ENCODE measurements at regions not wholly inside any gene's neighbourhood (a gene's known extent, or its start where the extent isn't known, plus 50 kb on each side); places are given as distances from the start of the nearest gene placed in this dataset.
A peak's percentile ranks its signal among the peaks of the same experiment; 100 is the strongest.
"Not testable (repeated sequence)": the region's sequence is repeated elsewhere in the genome, so short reads cannot be mapped to it uniquely, and the experiment has no call there.

- no peak for DNase-seq
Measured at GRCh38 chr5:21013237-21013636, 1025.2 kb upstream of the CDH18 start.

- DNase-seq = no peak
Measured at GRCh38 chr5:21007781-21008180, 1019.8 kb upstream of the CDH18 start.

GRCh38 chr5:20988933-20989332 lies 1000.9 kb upstream of the CDH18 start:
- DNase-seq = not testable (repeated sequence)

- no peak for DNase-seq
Measured at GRCh38 chr5:20985754-20986153, 997.8 kb upstream of the CDH18 start.

- no peak for DNase-seq
Measured at GRCh38 chr5:20974426-20974825, 986.4 kb upstream of the CDH18 start.

DNA sequence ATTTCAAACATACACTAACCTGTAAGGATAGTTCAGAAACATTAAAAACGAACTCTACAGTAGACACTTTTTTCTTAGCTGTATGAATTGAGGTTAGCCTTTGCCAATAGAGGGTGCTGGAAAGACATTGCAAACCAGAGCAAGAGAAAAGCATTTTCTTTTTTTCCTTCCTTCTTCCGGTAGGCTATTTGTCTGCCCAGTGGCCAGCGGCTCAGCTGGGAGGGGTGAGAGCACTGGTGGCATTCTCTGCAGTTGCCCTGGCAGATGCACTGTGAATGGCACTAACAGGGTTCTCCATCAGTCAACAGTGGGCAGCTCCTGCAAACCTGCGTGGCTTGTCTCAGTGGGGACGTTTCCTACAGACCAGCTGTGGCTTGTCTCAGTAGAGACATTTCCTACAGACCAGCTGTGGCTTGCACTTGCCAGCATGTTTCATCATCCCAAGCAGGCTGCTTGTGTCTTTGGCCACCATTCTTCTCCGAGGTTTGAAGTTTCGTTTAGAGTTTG lies 984.5 kb upstream of the CDH18 start:
- DNase-seq = peak in 11 of 14 donors; percentile 5 to 72 (median 25)

- DNase-seq = no peak
Measured at GRCh38 chr5:20959347-20959746, 971.3 kb upstream of the CDH18 start.

DNA sequence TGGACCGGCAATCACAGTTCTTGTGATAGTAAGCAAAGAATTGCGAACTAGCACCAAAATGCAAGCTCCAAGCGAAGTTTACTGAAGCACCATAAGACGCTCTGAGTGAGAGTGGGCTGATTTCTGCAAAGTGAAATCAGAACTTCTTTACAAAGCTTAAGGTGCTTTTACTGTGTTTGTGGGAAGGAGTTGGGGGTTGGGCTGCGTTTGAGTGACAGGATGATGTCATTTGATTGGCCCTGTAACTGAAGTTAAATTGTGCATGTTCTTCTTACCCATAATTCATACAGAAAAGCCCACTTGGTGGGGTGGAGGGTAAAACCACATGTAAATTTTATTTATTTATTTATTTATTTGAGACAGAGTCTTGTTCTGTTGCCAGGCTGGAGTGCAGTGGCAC lies 970.6 kb upstream of the CDH18 start:
- no peak for DNase-seq

DNA sequence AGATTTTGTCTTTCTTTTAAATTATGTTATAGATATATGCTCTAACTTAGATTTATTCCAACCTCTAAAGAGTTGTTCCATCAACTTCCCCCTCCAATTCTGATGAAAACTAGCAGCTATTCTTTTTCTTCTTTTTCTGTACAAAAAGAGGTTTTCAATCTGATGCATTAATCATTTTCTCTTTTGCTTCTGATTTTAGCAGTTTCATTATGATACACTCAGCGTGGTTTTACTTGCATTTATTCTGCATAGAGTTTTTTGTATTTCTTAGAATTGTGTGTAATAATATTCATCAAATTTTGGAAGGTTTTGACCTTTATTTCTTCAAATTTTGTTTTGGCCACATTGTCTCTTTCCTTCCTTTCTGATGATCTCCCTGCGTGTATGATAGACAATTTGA lies 968.1 kb upstream of the CDH18 start:
- no peak for DNase-seq

GRCh38 chr5:20949636-20950035 lies 961.6 kb upstream of the CDH18 start:
- no peak for DNase-seq

DNA sequence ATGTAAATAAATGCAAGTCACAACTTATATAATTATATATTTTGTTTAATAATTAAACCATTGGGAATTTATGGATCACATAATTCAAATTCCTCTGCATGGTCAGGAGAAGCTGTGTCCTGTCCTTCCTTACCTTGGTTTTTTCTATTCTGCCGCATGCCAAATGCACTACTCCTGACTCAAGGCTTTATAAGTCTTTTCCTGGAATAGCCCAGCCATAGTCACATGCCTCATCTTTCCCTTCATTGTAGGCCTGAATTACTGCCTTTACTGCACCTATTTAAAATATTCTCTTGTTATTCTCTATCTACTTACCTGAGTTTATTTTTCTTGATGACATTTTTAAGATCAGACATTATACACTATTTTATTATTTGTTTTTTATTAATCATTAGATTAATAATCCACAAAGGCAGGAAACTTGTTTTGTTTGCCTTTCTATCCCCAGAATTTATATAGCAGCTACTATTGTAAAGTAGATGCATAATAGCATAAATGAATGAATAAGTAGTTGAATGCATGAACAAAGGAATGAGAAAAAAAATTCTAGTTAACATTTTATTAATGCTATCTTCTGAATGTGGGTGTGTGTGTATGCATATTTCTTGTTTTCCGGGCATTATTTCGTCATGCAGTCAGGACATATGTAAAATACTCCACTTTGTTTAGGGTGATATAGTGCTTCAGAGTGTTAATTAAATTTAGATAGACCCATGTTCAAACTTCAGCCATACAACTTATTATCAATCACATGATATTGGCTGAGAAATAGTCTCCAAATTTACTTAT lies 955.4 kb upstream of the CDH18 start:
- not testable (repeated sequence) for DNase-seq

DNA sequence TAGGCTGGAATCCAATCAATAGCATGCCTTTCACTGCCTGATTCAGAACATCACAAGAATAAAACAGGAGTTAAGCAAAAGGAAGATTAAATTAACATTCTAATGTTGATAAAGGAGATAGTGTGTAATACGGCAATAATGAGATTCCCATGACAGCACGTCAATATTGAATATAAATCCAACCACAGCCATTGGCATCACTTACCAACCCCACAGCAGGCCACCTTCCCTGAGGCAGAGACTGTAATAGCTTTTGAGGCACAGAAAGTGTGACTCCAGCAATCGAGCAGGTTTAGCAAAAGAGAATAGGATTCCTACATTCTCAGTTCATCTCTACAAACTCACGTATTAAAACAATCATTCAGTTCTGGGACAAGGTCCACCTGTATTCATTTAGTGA lies 954.6 kb upstream of the CDH18 start:
- DNase-seq = not testable (repeated sequence)

- not testable (repeated sequence) for DNase-seq
Measured at GRCh38 chr5:20940786-20941185, 952.8 kb upstream of the CDH18 start.

DNA sequence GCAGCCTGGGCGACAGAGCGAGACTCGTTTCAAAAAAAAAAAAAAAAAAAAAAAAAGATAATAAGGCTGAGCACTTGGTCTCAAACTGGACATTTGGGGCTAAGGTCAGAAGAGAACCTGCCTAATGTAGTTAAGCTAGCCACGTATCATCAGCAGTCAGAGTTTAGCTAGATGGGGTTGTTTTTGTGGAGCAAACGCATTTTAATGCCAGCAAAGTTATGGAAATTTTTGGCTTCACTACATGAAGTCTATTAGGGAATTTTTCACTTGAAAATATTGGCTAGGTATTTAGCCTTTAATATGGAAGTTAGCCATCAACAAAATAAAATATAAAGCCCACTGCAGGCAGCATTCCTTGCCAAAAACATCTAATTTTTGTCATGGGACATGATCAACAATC lies 902.9 kb upstream of the CDH18 start:
- not testable (repeated sequence) for DNase-seq

DNA sequence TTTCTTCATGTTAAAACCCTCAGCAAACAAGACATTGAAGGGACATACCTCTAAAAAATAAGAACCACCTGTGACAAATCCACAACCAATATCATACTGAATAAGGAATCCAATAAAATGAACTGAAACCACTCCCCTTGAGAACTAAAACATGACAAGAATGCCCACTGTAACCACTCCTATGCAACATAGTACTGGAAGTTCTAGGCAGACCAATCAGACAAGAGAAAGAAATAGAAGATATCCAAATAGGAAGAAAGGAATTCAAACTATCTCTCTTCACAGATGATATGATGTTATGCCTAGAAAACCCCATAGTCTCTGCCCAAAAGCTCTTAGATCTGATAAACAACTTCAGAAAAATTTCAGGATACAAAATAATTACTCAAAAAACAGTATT lies 887.7 kb upstream of the CDH18 start:
- DNase-seq = not testable (repeated sequence)

DNA sequence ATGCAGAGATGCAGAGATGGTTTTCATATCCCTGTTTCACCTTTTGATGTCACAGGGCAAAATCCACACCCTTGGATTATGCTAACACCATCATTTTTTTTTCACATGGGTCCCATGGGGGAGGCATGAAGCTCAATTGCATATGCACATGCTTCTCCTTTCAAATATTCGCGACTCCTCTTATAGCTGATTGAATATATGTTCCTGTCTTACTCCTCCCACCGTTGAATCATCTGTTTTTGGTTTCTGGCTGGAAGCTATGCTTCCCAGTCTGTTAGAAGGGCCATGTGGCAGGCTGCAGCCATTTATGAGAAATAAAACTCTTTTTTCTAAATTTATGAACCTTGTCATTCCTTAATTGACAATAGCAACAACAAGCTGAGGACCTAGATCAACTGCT lies 877.9 kb upstream of the CDH18 start:
- DNase-seq = not testable (repeated sequence)

GRCh38 chr5:20833081-20833627 lies 845.2 kb upstream of the CDH18 start:
- peak in 5 of 14 donors; percentile 1 to 22 (median 3) for DNase-seq

- no peak for DNase-seq
Measured at GRCh38 chr5:20832204-20833080, 844.4 kb upstream of the CDH18 start.

DNA sequence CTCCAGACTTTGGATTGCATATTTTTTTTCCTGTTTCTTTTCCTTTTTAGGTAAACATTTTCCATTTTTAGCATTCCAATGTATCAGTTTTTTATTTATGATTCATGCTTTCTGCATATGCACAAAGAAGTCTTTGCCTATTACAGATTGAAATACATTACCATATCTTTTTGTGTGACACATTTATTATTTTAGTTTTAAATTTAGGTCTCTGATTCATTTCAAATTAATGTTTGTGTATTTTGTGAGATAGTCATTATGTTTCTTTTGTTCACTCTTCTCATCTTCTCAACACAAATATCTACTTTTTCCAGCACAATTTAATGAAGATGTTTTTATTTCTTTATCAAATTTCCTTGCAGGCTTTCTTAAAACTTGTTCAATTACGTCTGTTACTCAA lies 838.0 kb upstream of the CDH18 start:
- not testable (repeated sequence) for DNase-seq

GRCh38 chr5:20797216-20797615 lies 809.2 kb upstream of the CDH18 start:
- DNase-seq = not testable (repeated sequence)

- DNase-seq = not testable (repeated sequence)
Measured at GRCh38 chr5:20784755-20785154, 796.8 kb upstream of the CDH18 start.

GRCh38 chr5:20783484-20783883 lies 795.5 kb upstream of the CDH18 start:
- not testable (repeated sequence) for DNase-seq

DNA sequence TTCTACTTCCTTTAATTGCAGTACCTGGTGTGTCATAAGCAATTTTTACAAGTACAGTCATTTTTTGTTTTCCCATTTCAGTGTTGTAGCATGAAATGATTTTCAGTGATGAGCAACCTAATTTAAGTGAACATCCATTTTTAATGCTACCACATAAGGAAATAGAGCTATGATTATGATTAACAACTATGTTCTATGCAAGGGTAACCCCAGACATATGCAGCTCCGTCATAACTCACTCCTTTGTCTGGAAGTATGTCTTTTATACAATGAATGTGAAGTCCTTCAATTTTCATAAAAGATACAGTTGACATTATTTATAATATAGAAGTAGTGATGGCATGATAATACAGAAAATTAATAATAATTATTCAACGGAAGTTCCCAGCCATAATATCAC lies 783.3 kb upstream of the CDH18 start:
- not testable (repeated sequence) for DNase-seq

All from C1 segment of cervical spinal cord (tissue), 14 donors.